Breast epithelium (tissue), 3 donors: ENCODE measurements at regions not wholly inside any gene's neighbourhood (a gene's known extent, or its start where the extent isn't known, plus 50 kb on each side); places are given as distances from the start of the nearest gene placed in this dataset.

ENCODE experiments used
- POLR2A ChIP-seq: fragments of 450-650 bp; IDR thresholded peaks from one replicate; pipeline ENCODE4 v1.6.1; 2016; ENCODE audit warnings: antibody characterized with exemption, mild to moderate bottlenecking, moderate library complexity
- POLR2AphosphoS5 ChIP-seq, 3 donors: sonication (generic); formaldehyde crosslinking; IDR thresholded peaks; one replicate each; pipeline ENCODE4 v1.6.1; 2017; ENCODE audit warnings: antibody characterized with exemption in 3 of 3
- TF ChIP-seq, protein P1 (sequence below), 3 donors: fragments of 450-650 bp; IDR thresholded peaks; one replicate each; pipeline ENCODE4 v1.5.1; 2016 to 2017; ENCODE audit warnings: antibody characterized with exemption in 3 of 3, mild to moderate bottlenecking in 3 of 3, moderate library complexity in 3 of 3

DNA sequence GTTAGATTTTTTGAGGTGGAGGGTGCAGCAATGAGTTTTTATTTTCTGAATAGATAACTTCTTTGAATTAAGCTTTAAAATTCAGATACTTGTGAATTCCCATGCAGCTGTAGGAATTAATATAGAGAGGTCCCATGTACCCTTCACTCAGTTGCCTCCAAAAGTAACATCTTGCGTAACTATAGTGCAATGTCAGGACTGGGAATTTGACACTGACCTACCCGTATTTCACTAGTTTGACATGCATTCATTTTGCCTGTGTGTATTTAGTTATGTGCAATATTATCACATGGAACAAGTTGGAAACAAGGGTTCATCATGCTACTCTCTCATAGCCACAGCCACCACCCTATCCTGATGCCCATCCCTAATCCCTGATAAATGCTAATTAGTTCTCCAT is 147.1 kb upstream of the IGFBP3 start:
- TF ChIP-seq, protein P1, sequence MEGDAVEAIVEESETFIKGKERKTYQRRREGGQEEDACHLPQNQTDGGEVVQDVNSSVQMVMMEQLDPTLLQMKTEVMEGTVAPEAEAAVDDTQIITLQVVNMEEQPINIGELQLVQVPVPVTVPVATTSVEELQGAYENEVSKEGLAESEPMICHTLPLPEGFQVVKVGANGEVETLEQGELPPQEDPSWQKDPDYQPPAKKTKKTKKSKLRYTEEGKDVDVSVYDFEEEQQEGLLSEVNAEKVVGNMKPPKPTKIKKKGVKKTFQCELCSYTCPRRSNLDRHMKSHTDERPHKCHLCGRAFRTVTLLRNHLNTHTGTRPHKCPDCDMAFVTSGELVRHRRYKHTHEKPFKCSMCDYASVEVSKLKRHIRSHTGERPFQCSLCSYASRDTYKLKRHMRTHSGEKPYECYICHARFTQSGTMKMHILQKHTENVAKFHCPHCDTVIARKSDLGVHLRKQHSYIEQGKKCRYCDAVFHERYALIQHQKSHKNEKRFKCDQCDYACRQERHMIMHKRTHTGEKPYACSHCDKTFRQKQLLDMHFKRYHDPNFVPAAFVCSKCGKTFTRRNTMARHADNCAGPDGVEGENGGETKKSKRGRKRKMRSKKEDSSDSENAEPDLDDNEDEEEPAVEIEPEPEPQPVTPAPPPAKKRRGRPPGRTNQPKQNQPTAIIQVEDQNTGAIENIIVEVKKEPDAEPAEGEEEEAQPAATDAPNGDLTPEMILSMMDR (IDR thresholded peaks at IDR 0.05), result no peak
- TF ChIP-seq POLR2A (no peak), POLR2AphosphoS5 (IDR thresholded peaks at IDR 0.05) (no peak)
